ENCODE measurements at regions not wholly inside any gene's neighbourhood (a gene's known extent, or its start where the extent isn't known, plus 50 kb on each side); places are given as distances from the start of the nearest gene placed in this dataset.
"Not testable (repeated sequence)": the region's sequence is repeated elsewhere in the genome, so short reads cannot be mapped to it uniquely, and the experiment has no call there.

DNA sequence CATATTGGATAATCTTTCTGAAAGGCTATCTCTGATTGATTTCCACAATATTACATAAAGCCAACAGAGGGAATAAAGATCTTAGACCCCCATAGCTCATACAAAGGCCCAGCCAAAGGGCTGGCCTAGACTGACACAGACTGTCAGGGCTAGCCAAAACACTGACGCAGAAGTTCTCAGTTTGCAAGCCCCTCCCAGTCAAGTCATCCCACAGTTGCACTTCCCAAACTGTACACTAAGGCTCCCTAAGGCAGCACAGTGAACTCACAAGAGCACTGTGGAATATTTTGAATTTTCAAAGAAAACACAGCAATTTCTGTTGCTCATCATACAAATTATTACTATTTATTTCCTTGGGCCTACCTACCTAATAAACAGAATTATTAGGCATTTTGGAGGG, 244.9 kb downstream of the SP3 start:
- no peaks in the 10 kb centered on the region for H3K27me3 ChIP-seq
- no peak for DNase-seq (ENCODE audit: low spot score in 2 of 2)
- no peak overlapping the region for H3K27ac ChIP-seq
- no peaks in the 10 kb centered on the region for H3K9me3 ChIP-seq
- TF ChIP-seq POLR2AphosphoS5 (IDR thresholded peaks at IDR 0.05) (no peak), POLR2A (IDR thresholded peaks at IDR 0.05) (no peak)
- TF ChIP-seq, protein P1, sequence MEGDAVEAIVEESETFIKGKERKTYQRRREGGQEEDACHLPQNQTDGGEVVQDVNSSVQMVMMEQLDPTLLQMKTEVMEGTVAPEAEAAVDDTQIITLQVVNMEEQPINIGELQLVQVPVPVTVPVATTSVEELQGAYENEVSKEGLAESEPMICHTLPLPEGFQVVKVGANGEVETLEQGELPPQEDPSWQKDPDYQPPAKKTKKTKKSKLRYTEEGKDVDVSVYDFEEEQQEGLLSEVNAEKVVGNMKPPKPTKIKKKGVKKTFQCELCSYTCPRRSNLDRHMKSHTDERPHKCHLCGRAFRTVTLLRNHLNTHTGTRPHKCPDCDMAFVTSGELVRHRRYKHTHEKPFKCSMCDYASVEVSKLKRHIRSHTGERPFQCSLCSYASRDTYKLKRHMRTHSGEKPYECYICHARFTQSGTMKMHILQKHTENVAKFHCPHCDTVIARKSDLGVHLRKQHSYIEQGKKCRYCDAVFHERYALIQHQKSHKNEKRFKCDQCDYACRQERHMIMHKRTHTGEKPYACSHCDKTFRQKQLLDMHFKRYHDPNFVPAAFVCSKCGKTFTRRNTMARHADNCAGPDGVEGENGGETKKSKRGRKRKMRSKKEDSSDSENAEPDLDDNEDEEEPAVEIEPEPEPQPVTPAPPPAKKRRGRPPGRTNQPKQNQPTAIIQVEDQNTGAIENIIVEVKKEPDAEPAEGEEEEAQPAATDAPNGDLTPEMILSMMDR (IDR thresholded peaks at IDR 0.05), result no peak
- intact Hi-C loops (cut with DNase I; ENCODE audit: low total_unique reads), result no loop called here
- H3K4me3 ChIP-seq, result no peak overlapping the region
- H3K36me3 ChIP-seq, result no peaks in the 10 kb centered on the region
- H3K4me1 ChIP-seq, result no peaks in the 10 kb centered on the region

DNA sequence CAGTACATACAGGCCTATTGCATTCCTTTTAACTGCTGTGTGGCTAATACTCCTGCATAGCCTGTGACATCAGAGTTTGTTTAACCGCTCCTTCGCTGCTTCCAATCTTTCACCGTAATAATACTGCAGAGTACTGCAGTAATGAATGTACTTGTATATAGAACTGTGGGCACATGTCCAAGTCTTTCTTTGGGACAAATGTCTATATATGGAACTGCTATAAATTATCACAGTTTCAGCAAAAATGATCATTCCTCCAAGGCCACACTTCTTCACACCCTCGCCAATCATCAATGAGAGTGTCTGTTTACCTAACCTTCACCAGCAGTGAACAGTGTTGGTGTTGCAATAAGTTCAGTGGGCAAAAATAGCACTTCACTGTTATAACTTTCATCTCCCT, 230.4 kb downstream of the SP3 start:
- intact Hi-C loops (cut with DNase I; ENCODE audit: low total_unique reads), result no loop called here
- TF ChIP-seq POLR2AphosphoS5 (IDR thresholded peaks at IDR 0.05), result no peak
- TF ChIP-seq POLR2A (IDR thresholded peaks at IDR 0.05), result no peak
- TF ChIP-seq, protein P1 (IDR thresholded peaks at IDR 0.05), result no peak

DNA sequence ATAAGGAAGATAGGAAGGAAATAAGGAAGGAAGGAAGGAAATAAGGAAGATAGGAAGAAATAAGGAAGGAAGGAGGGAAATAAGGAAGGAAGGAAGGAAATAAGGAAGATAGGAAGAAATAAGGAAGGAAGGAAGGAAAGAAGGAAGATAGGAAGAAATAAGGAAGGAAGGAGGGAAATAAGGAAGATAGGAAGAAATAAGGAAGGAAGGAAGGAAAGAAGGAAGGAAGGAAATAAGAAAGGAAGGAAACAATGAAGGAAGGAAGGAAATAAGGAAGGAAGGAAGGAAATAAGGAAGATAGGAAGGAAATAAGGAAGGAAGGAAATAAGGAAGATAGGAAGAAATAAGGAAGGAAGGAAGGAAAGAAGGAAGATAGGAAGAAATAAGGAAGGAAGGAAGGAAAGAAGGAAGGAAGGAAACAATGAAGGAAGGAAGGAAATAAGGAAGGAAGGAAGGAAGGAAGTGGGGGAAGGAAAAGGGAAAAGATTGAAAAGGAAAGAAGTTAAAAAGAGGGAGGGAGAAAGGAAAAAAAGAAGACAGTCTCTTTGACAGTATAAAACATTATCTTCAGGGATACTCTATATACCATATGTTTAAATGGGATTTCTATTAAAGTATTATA, 227.1 kb downstream of the SP3 start:
- H3K36me3 ChIP-seq; H3K4me1 ChIP-seq; H3K27me3 ChIP-seq; H3K4me3 ChIP-seq; intact Hi-C loops (cut with DNase I; ENCODE audit: low total_unique reads); DNase-seq (ENCODE audit: low spot score in 2 of 2); H3K27ac ChIP-seq; H3K9me3 ChIP-seq: not testable (repeated sequence)

More for the DNA sequence above, 230.4 kb downstream of the SP3 start:
- H3K27ac ChIP-seq, result no peak overlapping the region
- no peaks in the 10 kb centered on the region for H3K36me3 ChIP-seq
- H3K27me3 ChIP-seq, result no peaks in the 10 kb centered on the region
- H3K4me1 ChIP-seq, result no peaks in the 10 kb centered on the region
- no peaks in the 10 kb centered on the region for H3K9me3 ChIP-seq
- no peak for DNase-seq (ENCODE audit: low spot score in 2 of 2)
- H3K4me3 ChIP-seq, result no peak overlapping the region

DNA sequence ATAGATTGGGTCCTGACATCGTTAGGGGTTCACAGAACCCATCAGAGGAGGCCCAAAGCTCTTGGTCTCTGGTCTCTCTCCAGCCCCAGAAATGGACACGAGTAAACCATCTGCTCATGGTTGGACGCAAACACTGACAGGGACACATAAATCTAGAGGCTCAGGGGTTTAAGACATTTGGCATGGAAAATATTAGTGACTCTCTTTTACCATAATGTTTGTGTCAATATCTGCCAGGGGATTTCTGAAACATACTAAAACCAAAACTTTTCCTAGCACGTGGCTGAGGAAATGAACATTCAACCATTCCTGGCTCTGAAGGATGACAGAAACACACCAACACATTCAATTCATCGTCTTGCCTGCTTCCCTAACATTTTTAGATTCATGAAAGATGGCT, 226.2 kb downstream of the SP3 start:
- no peak for TF ChIP-seq POLR2AphosphoS5 (IDR thresholded peaks at IDR 0.05)
- TF ChIP-seq, protein P1 (IDR thresholded peaks at IDR 0.05), result no peak
- TF ChIP-seq POLR2A (IDR thresholded peaks at IDR 0.05), result no peak
- Histone ChIP-seq H3K4me3 (no peak overlapping the region), H3K4me1 (no peaks in the 10 kb centered on the region), H3K27me3 (no peaks in the 10 kb centered on the region), H3K9me3 (no peaks in the 10 kb centered on the region), H3K27ac (no peak overlapping the region), H3K36me3 (no peaks in the 10 kb centered on the region)
- no peak for DNase-seq (ENCODE audit: low spot score in 2 of 2)
- intact Hi-C loops (cut with DNase I; ENCODE audit: low total_unique reads), result no loop called here

DNA sequence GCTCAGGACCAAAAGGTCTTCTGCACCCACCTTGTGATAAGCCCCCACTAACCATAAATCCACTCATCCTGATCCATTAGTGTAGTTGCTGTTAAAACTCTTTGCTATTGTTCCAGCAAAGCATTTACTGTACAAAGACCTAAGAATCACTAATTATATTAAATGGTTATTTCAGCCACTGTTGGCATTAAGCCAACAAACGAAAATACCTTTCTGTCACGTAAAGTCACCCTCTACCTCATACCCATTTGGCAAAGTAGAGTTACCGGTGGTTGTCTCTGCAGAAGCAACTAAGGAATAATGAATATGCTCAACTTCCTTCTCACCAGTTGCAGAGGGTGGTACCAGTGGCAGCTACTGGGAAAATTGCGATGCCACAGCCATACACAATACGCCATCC, 224.5 kb downstream of the SP3 start:
- intact Hi-C loops (cut with DNase I; ENCODE audit: low total_unique reads), result no loop called here
- Histone ChIP-seq H3K36me3 (no peaks in the 10 kb centered on the region), H3K9me3 (no peaks in the 10 kb centered on the region), H3K27ac (no peak overlapping the region), H3K4me1 (no peaks in the 10 kb centered on the region), H3K27me3 (no peaks in the 10 kb centered on the region), H3K4me3 (no peak overlapping the region)
- no peak for DNase-seq (ENCODE audit: low spot score in 2 of 2)
- no peak for TF ChIP-seq POLR2AphosphoS5 (IDR thresholded peaks at IDR 0.05)
- TF ChIP-seq, protein P1 (IDR thresholded peaks at IDR 0.05), result no peak
- no peak for TF ChIP-seq POLR2A (IDR thresholded peaks at IDR 0.05)

DNA sequence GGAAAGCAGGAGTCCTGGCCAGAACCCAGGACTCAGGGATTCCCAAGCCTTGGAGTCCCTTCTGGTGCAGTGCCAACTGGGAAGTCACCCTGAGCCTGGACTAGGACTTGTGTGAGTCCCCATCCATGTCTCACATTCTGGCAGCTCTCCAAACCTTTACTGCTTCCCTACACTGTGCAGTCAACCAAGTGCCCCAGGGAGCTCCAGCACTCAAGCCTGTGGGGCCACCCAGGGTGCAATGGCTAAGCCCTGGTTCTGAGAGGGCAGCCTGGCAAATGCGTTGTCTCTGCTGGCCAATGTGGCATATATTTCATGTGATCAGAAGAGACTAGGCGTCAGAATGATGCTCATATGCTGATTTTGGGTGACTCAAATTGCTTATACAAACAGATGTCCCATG, 223.4 kb downstream of the SP3 start:
- Histone ChIP-seq H3K9me3 (no peaks in the 10 kb centered on the region), H3K36me3 (no peaks in the 10 kb centered on the region), H3K4me1 (no peaks in the 10 kb centered on the region), H3K27me3 (no peaks in the 10 kb centered on the region), H3K4me3 (no peak overlapping the region), H3K27ac (no peak overlapping the region)
- intact Hi-C loops (cut with DNase I; ENCODE audit: low total_unique reads), result no loop called here
- DNase-seq (ENCODE audit: low spot score in 2 of 2), result no peak
- TF ChIP-seq POLR2AphosphoS5 (IDR thresholded peaks at IDR 0.05), result no peak
- no peak for TF ChIP-seq POLR2A (IDR thresholded peaks at IDR 0.05)
- TF ChIP-seq, protein P1 (IDR thresholded peaks at IDR 0.05), result no peak
